HG03039 (cell line): ENCODE measurements at regions not wholly inside any gene's neighbourhood (a gene's known extent, or its start where the extent isn't known, plus 50 kb on each side); places are given as distances from the start of the nearest gene placed in this dataset.

Experiments
- ATAC-seq: cut with Tn5 transposase; IDR thresholded peaks from one replicate; pipeline ENCODE4 v1.9.1; 2021; ENCODE audit warnings: mild to moderate bottlenecking, moderate library complexity; ENCODE audit not compliant: unreplicated experiment

GRCh38 chrX:39456894-39457604, 640.7 kb downstream of the BCOR start:
- ATAC-seq, result no peak

- ATAC-seq, result no peak
These were observed 639.0 kb downstream of the BCOR start for GRCh38 chrX:39458779-39459178.

DNA sequence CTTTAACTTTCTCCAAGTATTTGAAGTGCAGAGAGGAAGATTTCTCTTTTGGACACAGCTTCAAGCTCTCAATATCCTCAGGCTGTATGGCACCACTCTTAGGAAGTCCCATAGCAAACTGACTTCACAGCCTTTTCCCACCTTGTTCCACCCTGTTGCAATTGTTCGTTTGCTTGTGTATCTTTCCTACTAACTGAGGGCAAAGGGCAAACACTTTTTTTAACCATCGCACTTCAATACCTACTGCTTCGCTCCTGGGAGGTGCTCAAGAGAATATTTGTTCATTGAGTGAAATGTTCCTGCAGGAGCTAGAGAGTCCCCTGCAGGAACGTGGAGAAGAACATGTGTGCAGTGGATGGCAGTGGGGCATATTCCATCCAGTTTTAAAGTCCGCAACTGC, 638.6 kb downstream of the BCOR start:
- no peak for ATAC-seq

- ATAC-seq, result no peak
These were observed 637.8 kb downstream of the BCOR start for GRCh38 chrX:39459952-39460351.

DNA sequence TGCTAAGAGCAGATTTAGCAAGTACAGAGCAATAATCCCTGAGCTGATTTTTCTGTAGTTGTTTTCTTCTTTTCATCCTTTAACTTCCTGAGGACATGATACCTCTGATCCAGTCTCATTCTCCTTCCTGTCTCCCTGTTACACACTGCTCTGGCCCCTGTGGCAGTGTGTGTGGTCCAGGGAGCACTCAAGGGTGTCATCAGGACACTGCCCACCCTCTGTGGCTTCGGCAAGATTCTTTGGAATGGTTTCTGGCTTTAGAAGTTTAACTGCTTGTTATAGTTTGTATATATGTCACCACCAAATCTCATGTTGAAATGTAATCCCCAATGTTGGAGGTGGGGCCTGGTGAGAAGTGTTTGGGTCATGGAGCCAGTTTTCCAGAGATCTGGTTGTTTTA, 637.3 kb downstream of the BCOR start:
- ATAC-seq, result no peak

DNA sequence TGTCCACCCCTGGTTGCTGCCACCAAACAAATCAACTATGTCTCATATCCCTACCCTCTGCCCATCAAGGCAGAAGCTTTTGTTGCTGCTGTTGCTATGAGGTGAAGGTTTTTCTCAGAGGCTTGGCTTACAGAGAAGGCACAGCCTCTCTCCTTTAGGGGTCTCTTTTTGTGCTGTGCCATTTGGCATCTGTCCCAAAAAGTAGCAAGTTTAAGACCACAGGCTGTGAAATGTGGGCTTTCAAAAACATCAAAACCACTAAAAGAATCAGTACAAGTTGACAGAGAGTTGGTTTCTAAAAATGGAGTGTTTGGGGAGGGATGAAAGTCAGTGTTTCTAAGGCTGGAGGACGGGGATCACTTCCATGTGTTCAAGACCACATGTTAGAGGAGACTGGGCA, 634.9 kb downstream of the BCOR start:
- no peak for ATAC-seq

GRCh38 chrX:39464253-39464652, 633.5 kb downstream of the BCOR start:
- no peak for ATAC-seq

DNA sequence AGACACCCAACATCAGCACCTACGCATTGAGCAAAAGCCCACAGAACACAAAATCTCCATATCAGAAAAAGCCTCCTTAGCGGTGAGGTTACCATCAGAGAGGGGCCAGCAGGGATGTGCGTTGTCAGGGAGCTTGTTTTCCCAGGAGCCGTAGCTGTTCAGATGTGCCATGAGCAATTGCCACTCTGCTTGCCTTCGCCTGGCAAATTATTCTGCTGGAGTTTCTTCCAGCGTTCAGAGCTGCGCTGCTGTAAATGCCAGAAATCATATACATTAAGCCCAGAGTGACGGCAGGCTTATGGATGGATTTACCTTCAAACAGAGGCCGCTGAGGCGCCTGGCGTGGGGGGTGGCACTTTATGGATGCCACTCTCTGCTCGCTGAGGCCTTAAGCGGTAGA, 632.3 kb downstream of the BCOR start:
- no peak for ATAC-seq

DNA sequence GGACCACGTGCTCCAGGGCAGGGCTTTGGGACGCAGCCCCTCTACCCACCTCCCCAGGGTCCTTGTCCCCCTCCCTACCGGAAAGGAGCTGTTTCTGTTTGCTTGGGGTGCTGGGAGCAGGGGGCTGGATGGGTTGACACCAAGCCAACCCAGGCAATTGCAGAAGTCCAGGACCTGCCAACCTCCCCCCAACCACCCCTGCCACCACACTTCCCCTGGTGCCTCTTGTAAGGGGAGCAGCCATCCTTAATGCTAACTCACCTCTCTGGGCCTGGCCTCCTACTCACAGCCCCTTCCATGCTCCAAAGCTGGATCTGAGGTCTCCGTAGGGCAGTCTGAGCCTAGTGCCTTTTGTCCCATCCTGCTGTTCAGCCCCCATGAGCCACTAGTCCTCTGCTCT, 631.9 kb downstream of the BCOR start:
- ATAC-seq, result no peak

GRCh38 chrX:39469126-39469525, 628.6 kb downstream of the BCOR start:
- ATAC-seq, result no peak

- ATAC-seq, result no peak
These were observed 627.0 kb downstream of the BCOR start for GRCh38 chrX:39470588-39471407.

DNA sequence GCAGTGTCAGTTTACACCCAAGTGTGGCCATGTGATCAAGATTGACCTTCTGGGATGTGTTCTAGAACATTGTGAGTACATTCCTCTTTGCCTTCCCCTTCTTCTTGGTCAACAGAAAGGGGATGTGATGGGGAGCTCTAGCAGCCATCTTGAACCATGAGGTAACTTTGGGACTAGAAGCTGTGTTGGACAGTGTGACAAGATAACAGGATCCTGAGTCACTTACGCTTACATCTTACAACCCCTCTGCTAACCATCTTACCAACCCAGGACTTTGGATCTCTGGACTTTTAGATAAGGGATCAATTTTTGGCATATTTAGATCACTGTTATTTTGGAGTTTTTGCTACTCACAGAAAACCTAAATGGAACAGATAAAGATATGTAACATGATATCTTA, 625.6 kb downstream of the BCOR start:
- ATAC-seq, result no peak

- ATAC-seq, result no peak
These were observed 623.9 kb downstream of the BCOR start for GRCh38 chrX:39473812-39474211.

DNA sequence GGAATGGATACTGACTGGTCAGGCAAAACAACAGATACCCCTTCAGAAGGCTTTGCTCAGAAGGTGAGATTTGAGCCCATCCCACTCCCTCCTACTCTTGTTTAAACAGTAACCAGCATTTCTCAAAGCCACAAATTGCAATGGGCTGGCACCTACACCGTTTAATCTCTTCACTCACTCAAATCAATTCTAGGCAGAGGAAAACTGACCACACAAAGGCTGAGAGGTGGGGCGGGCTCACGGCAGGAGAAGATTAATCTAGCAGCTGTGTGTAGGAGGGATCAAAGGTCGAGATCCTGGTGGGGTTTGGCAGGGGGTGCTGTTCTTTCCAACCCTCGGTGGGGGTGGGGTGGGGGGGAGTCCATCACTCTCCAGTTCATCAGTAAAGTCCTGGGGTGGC, 622.4 kb downstream of the BCOR start:
- no peak for ATAC-seq

GRCh38 chrX:39476604-39477021, 621.1 kb downstream of the BCOR start:
- ATAC-seq, result no peak

DNA sequence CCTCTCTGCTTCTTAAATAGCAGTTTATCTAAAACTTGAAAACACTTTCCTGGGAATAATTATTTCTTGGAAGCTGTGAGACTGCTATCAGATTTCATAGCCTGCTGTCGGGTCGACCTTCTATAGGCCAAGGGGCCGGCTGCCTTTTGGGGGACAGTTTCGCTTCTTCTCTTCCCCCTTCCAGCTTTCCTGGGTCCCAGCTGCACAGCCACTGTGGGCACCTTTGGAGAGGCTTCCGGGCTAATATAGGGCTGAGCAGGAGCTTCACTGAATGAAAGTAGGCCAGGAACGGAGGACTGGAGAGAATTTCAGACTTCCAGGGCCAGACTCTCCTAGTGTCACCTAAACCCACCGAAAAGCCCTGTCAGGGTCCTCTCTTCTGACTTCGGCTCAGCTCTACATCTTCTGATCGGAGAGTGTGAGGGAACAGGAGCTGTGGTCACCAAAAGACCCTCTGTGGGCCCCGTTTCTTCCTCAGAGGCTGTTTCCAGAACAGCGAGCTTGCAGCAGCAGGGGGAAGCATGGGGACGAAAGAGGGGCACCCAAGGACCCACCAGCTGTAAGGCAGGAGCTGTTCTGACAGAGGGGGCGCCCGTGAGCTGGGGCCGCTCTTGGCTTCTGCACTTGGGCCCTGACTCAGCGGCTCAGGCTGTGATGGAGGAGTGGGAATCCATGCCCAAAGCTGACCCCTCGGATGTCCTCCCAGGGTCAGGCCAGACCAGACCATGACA, 620.6 kb downstream of the BCOR start:
- no peak for ATAC-seq

- ATAC-seq, result no peak
These were observed 620.0 kb downstream of the BCOR start for GRCh38 chrX:39477762-39478120.

GRCh38 chrX:39479856-39480255, 617.9 kb downstream of the BCOR start:
- ATAC-seq, result no peak

DNA sequence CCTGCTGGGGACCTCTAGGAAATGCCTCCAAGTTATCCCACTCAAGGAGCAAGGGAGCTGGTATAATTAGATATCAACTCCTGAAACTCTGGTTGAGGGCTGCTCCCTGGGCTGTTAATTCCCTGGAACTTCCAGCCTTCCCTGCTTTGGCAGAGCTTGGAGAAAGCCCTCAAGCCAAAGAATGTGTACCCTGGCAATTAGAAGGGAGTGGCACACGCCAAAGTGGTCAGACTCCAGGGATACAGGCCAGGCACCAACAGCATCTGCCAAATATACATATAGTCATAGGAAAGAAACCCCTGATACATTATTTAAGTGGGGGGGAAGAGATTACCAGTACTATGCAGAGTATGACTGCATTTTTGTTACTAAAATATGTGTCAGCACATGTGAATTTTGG, 616.8 kb downstream of the BCOR start:
- ATAC-seq, result no peak

- ATAC-seq, result no peak
These were observed 616.1 kb downstream of the BCOR start for GRCh38 chrX:39481621-39482020.

DNA sequence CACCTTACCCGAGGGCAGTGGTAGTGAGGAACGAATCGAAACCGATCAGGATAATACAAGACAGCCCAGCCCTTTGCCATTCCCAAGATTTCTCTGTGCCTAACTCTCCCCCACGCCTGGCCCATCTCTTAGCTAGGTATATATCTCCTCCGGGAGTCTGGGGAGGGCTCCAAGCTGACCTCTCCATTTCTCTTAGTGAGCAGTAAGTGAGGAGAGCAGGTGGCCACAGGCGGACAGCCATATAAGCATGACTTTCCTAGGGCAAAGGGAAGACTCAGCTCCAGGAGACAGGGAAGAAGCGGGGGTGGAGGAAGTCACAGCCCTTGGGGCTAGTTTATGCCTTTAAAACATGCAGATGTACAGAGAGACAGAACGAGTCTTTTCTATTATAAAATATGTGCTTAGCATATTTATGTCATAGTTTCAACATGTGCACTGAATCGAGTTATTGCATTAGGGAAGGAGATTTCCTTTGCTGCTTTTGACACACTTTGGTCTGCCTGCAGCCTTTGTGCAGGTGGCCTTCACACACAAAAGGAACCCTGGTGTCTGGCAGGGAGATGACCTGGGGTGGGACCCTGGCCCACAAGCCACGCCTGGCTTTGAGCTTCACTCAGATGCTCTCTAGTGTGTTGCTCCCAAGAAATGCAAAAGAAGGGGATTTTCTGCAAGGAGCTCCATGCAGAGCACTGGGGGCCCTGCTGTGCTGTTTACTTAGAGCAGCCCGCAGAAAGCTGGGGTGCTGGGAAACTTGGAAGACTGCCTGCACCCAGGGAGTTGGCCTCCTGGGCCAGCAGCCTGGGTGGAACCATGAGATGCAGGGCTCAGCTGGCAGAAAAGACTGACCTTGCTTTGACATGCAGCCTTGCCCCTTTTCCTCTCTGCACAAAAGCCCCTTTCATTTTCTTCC, 613.3 kb downstream of the BCOR start:
- ATAC-seq, result no peak
